H9 (cell line): ENCODE measurements at regions not wholly inside any gene's neighbourhood (a gene's known extent, or its start where the extent isn't known, plus 50 kb on each side); places are given as distances from the start of the nearest gene placed in this dataset.
"Not testable (repeated sequence)": the region's sequence is repeated elsewhere in the genome, so short reads cannot be mapped to it uniquely, and the experiment has no call there.

Experiments used
- DNase-seq: peaks from one replicate; pipeline ENCODE4 v3.0.0-alpha.2; 2017
- H2AFZ ChIP-seq: one replicate; pipeline ENCODE4 v1.6.1; 2013; ENCODE audit warnings: mild to moderate bottlenecking, low read length, control low read depth, moderate library complexity
- H2AK5ac ChIP-seq: 2 replicates; pipeline ENCODE4 v1.6.1; 2013; ENCODE audit warnings: low read length, control low read depth, mixed read lengths; ENCODE audit not compliant: insufficient read length
- H2BK120ac ChIP-seq: one replicate; pipeline ENCODE4 v1.6.1; 2013; ENCODE audit warnings: low read depth, mild to moderate bottlenecking, low read length, control low read depth, inconsistent platforms; ENCODE audit not compliant: poor library complexity, severe bottlenecking
- H2BK12ac ChIP-seq: 2 replicates; pipeline ENCODE4 v1.6.1; 2013; ENCODE audit warnings: low read length, control low read depth, mixed read lengths, low read depth; ENCODE audit not compliant: insufficient read length
- H2BK15ac ChIP-seq: 2 replicates; pipeline ENCODE4 v1.6.1; 2013; ENCODE audit warnings: low read depth, low read length, control low read depth
- H2BK20ac ChIP-seq: one replicate; pipeline ENCODE4 v1.6.1; 2013; ENCODE audit warnings: low read depth, mild to moderate bottlenecking, low read length, control low read depth, inconsistent platforms; ENCODE audit not compliant: poor library complexity, severe bottlenecking
- H2BK5ac ChIP-seq: 2 replicates; pipeline ENCODE4 v1.6.1; 2013; ENCODE audit warnings: low read length, control low read depth, mixed read lengths; ENCODE audit not compliant: insufficient read length
- H3K14ac ChIP-seq: 2 replicates; pipeline ENCODE4 v1.6.1; 2013; ENCODE audit warnings: low read length, control low read depth; ENCODE audit not compliant: insufficient read depth
- H3K18ac ChIP-seq: 2 replicates; pipeline ENCODE4 v1.6.1; 2013; ENCODE audit warnings: low read depth, mild to moderate bottlenecking, mixed read lengths, low read length, control low read depth; ENCODE audit not compliant: insufficient read length
- H3K23ac ChIP-seq: 2 replicates; pipeline ENCODE4 v1.6.1; 2013; ENCODE audit warnings: low read length, control low read depth, mixed read lengths, low read depth; ENCODE audit not compliant: insufficient read length
- H3K23me2 ChIP-seq: 2 replicates; pipeline ENCODE4 v1.6.1; 2013; ENCODE audit warnings: low read depth, mild to moderate bottlenecking, mixed read lengths, low read length, control low read depth; ENCODE audit not compliant: insufficient read length, poor library complexity, severe bottlenecking
- H3K27ac ChIP-seq: 2 replicates; pipeline ENCODE4 v1.5.1; 2013; ENCODE audit warnings: low read length, control low read depth, mixed read lengths, low read depth; ENCODE audit not compliant: insufficient read length
- H3K27me3 ChIP-seq: 2 replicates; pipeline ENCODE4 v1.6.1; 2013; ENCODE audit warnings: low read length, control low read depth, inconsistent platforms; ENCODE audit not compliant: insufficient read depth
- H3K4ac ChIP-seq: 2 replicates; pipeline ENCODE4 v1.6.1; 2013; ENCODE audit warnings: low read depth, mild to moderate bottlenecking, control low read depth, inconsistent platforms, low read length, moderate library complexity
- H3K4me1 ChIP-seq: 2 replicates; pipeline ENCODE4 v1.6.1; 2013; ENCODE audit warnings: low read length, control low read depth, inconsistent platforms; ENCODE audit not compliant: insufficient read depth
- H3K4me2 ChIP-seq: 2 replicates; pipeline ENCODE4 v1.6.1; 2013; ENCODE audit warnings: low read length, control low read depth, mixed read lengths; ENCODE audit not compliant: insufficient read length, insufficient read depth
- H3K56ac ChIP-seq: 2 replicates; pipeline ENCODE4 v1.6.1; 2013; ENCODE audit warnings: low read depth, mild to moderate bottlenecking, mixed read lengths, low read length, control low read depth; ENCODE audit not compliant: insufficient read length
- H3K79me1 ChIP-seq: 2 replicates; pipeline ENCODE4 v1.6.1; 2013; ENCODE audit warnings: low read depth, mild to moderate bottlenecking, moderate library complexity, low read length, control low read depth, inconsistent platforms; ENCODE audit not compliant: insufficient read depth, poor library complexity, severe bottlenecking
- H3K79me2 ChIP-seq: 2 replicates; pipeline ENCODE4 v1.6.1; 2013; ENCODE audit warnings: low read length, control low read depth, inconsistent platforms; ENCODE audit not compliant: insufficient read depth
- H3K9ac ChIP-seq: 2 replicates; pipeline ENCODE4 v1.6.1; 2013; ENCODE audit warnings: low read length, control low read depth, mixed read lengths; ENCODE audit not compliant: insufficient read length; ENCODE audit errors: extremely low read depth
- H3K9me3 ChIP-seq: one replicate; pipeline ENCODE4 v1.6.1; 2013; ENCODE audit warnings: low read depth, low read length, inconsistent platforms; ENCODE audit not compliant: control insufficient read depth
- H3T11ph ChIP-seq: one replicate; pipeline ENCODE4 v1.6.1; 2013; ENCODE audit warnings: mild to moderate bottlenecking, low read length, control low read depth, inconsistent platforms
- H4K20me1 ChIP-seq: one replicate; pipeline ENCODE4 v1.6.1; 2013; ENCODE audit not compliant: control insufficient read depth, insufficient read length, insufficient read depth
- H4K5ac ChIP-seq: 2 replicates; pipeline ENCODE4 v1.6.1; 2013; ENCODE audit warnings: low read depth, mild to moderate bottlenecking, mixed read lengths, low read length, control low read depth; ENCODE audit not compliant: insufficient read length
- H4K8ac ChIP-seq: replicated peaks from 2 replicates; pipeline ENCODE4 v1.6.1; 2013; ENCODE audit warnings: low read length, control low read depth, mixed read lengths, low read depth; ENCODE audit not compliant: insufficient read length
- H4K91ac ChIP-seq: 2 replicates; pipeline ENCODE4 v1.6.1; 2013; ENCODE audit warnings: low read depth, mild to moderate bottlenecking, moderate library complexity, mixed read lengths, low read length, control low read depth; ENCODE audit not compliant: insufficient read length
- H3K27ac Mint-ChIP-seq, 3 experiments: 2 replicates in 2 of 3; 3 replicates in 1 of 3; pipeline ENCODE4 v1.8.0; 2020 to 2021; ENCODE audit warnings: mixed read lengths in 3 of 3, mild to moderate bottlenecking in 1 of 3, moderate library complexity in 1 of 3
- H3K27me3 Mint-ChIP-seq: 2 replicates; pipeline ENCODE4 v1.8.0; 2021; ENCODE audit warnings: low read depth, mild to moderate bottlenecking, moderate library complexity, mixed read lengths
- H3K36me3 Mint-ChIP-seq, 3 experiments: 2 replicates in 2 of 3; 3 replicates in 1 of 3; pipeline ENCODE4 v1.8.0; 2020 to 2021; ENCODE audit warnings: low read depth in 3 of 3, mixed read lengths in 3 of 3; ENCODE audit not compliant: insufficient read depth in 1 of 3
- H3K4me1 Mint-ChIP-seq, 2 experiments: 2 replicates each; pipeline ENCODE4 v1.8.0; 2020; ENCODE audit warnings: mixed read lengths in 2 of 2
- H3K4me3 Mint-ChIP-seq, 2 experiments: 2 replicates in 1 of 2; 3 replicates in 1 of 2; pipeline ENCODE4 v1.8.0; 2020 to 2021; ENCODE audit warnings: mild to moderate bottlenecking in 2 of 2, mixed read lengths in 2 of 2, moderate library complexity in 1 of 2
- H3K9me3 Mint-ChIP-seq, 2 experiments: 2 replicates in 1 of 2; 3 replicates in 1 of 2; pipeline ENCODE4 v1.8.0; 2020; ENCODE audit warnings: mild to moderate bottlenecking in 2 of 2, mixed read lengths in 2 of 2, moderate library complexity in 1 of 2
- WGBS: extraction: QIAGEN DNeasy Blood & Tissue Kit; methylation state at CpG from one replicate; pipeline ENCODE4 v1.1.7; 2013; ENCODE audit warnings: missing lambda C conversion rate, low lambda C conversion rate, mixed read lengths; ENCODE audit not compliant: insufficient read length; ENCODE audit errors: extremely low coverage; 5-methylcytosine and 5-hydroxymethylcytosine counted together

GRCh38 chr15:20282491-20282943 lies 259.1 kb downstream of the GOLGA6L6 start:
- not testable (repeated sequence) for H3K4me1 Mint-ChIP-seq, H3K4ac ChIP-seq, H2AK5ac ChIP-seq, H3K4me3 Mint-ChIP-seq, H2BK20ac ChIP-seq, H3K27me3 ChIP-seq, H2BK15ac ChIP-seq, H3K9me3 Mint-ChIP-seq, H3K79me2 ChIP-seq, H2BK5ac ChIP-seq, H4K91ac ChIP-seq, H3K36me3 Mint-ChIP-seq, H3K23me2 ChIP-seq, H2BK120ac ChIP-seq, H3K27me3 Mint-ChIP-seq, H4K8ac ChIP-seq, H3K4me1 ChIP-seq, H3K14ac ChIP-seq, H2AFZ ChIP-seq, H3T11ph ChIP-seq, H3K27ac ChIP-seq, H4K5ac ChIP-seq, H2BK12ac ChIP-seq, H3K79me1 ChIP-seq, H3K56ac ChIP-seq, H3K18ac ChIP-seq, H3K9ac ChIP-seq, H3K4me2 ChIP-seq, H3K23ac ChIP-seq, H4K20me1 ChIP-seq, H3K27ac Mint-ChIP-seq
- H3K9me3 ChIP-seq: peaks cover 93% of the 10 kb centered on the region
- WGBS: no CpG with 5 or more reads among the region's 29 CpGs
- peak; percentile 25 for DNase-seq

DNA sequence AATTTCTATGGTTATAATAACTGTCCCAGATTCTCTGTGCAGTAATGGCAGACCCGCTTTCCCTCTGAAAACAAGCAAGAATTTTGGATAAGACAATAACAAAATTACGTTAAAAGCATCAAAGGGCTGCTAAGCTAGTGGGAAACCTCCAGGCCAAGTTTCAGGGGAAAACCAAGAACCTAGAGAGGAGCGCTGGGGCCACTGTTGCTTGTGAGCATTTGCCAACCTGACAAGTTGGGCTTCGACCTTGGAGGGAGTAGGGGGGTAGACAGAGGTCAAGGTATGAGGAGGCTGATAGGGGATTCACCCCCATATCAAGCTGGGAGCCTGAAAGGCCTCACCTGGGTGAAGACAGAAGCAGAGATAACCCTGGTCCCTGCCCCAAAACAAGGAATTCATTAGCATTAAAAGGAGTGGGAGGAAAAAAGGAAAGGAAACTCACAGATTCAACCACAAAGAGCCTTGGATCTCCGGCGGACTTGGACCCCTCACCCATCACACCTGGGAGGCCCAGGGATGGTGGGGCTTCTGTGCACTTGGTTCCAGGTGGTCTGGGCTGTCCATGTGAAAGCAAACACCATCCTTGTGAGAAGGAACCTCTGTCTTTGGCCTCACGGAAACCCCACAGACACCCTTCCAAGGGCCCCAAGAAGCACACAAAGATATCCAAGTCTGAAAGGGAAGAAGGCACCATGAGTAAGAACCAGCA lies 259.9 kb downstream of the GOLGA6L6 start:
- not testable (repeated sequence) for H3K23ac ChIP-seq, H2BK5ac ChIP-seq, H3K14ac ChIP-seq, H3K4me1 Mint-ChIP-seq, H2BK120ac ChIP-seq, H4K91ac ChIP-seq, H2BK15ac ChIP-seq, H3K27ac ChIP-seq, H4K20me1 ChIP-seq, H3K79me2 ChIP-seq, DNase-seq, H3K4me2 ChIP-seq, H3K27ac Mint-ChIP-seq, H3K23me2 ChIP-seq, H3K9me3 Mint-ChIP-seq, H3K4me3 Mint-ChIP-seq, H2AFZ ChIP-seq, H3K18ac ChIP-seq, H3K4ac ChIP-seq, H4K8ac ChIP-seq, H3K27me3 ChIP-seq, H3K56ac ChIP-seq, H3K4me1 ChIP-seq, H3K9ac ChIP-seq, H2BK12ac ChIP-seq, H3T11ph ChIP-seq, H4K5ac ChIP-seq, H3K36me3 Mint-ChIP-seq, H2AK5ac ChIP-seq, H3K27me3 Mint-ChIP-seq, H3K79me1 ChIP-seq, H2BK20ac ChIP-seq
- WGBS: no CpG with 5 or more reads among the region's 7 CpGs
- H3K9me3 ChIP-seq: peaks cover 92% of the 10 kb centered on the region
